ENCODE measurements at regions not wholly inside any gene's neighbourhood (a gene's known extent, or its start where the extent isn't known, plus 50 kb on each side); places are given as distances from the start of the nearest gene placed in this dataset.

DNA sequence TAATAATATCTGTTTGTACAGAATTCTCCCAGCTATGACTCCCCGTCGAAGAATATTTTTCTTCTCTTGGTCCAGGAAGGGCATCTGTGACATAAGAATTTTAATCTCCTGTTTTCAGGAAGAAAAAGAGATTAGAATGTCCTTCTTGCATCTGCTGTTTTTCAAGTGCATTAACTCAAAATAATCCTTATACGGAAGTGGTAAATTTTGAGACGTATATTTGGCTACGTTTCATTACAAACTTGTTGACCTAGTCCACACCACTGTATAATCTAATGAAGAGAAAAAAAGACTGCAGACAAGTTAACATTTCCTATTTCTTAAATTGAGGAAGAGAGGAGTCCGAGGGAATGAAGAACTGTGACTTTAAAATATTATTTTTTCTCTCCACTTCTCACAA lies 959.9 kb downstream of the DIAPH3 start:
- H3K36me3 Mint-ChIP-seq (ENCODE audit: insufficient read depth, unreplicated experiment): no peaks in the 10 kb centered on the region
- BruUV-seq (replicated peaks): no TSS peak

GRCh38 chr13:59205501-59205900 lies 958.2 kb downstream of the DIAPH3 start:
- intact Hi-C loops (cut with micrococcal nuclease; ENCODE audit: unreplicated experiment): no loop called here
- H3K27ac Mint-ChIP-seq (ENCODE audit: unreplicated experiment): no peak overlapping the region
- H3K36me3 Mint-ChIP-seq (ENCODE audit: insufficient read depth, unreplicated experiment): no peaks in the 10 kb centered on the region
- H3K9me3 Mint-ChIP-seq (ENCODE audit: low read depth, unreplicated experiment): no peaks in the 10 kb centered on the region
- CTCF ChIA-PET: no interaction called here
- no peaks in the 10 kb centered on the region for H3K4me1 Mint-ChIP-seq (ENCODE audit: low read depth, unreplicated experiment)
- H3K27me3 Mint-ChIP-seq (ENCODE audit: unreplicated experiment): no peaks in the 10 kb centered on the region
- no TSS peak for BruUV-seq (replicated peaks)
- no peak for DNase-seq
- H3K4me3 Mint-ChIP-seq (ENCODE audit: low read depth, unreplicated experiment): no peak overlapping the region
- TF ChIP-seq, protein P1, sequence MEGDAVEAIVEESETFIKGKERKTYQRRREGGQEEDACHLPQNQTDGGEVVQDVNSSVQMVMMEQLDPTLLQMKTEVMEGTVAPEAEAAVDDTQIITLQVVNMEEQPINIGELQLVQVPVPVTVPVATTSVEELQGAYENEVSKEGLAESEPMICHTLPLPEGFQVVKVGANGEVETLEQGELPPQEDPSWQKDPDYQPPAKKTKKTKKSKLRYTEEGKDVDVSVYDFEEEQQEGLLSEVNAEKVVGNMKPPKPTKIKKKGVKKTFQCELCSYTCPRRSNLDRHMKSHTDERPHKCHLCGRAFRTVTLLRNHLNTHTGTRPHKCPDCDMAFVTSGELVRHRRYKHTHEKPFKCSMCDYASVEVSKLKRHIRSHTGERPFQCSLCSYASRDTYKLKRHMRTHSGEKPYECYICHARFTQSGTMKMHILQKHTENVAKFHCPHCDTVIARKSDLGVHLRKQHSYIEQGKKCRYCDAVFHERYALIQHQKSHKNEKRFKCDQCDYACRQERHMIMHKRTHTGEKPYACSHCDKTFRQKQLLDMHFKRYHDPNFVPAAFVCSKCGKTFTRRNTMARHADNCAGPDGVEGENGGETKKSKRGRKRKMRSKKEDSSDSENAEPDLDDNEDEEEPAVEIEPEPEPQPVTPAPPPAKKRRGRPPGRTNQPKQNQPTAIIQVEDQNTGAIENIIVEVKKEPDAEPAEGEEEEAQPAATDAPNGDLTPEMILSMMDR (IDR thresholded peaks at IDR 0.05; ENCODE audit: unreplicated experiment): no peak

More for the DNA sequence above, 959.9 kb downstream of the DIAPH3 start:
- CTCF ChIA-PET: no interaction called here
- no peak overlapping the region for H3K27ac Mint-ChIP-seq (ENCODE audit: unreplicated experiment)
- no peaks in the 10 kb centered on the region for H3K27me3 Mint-ChIP-seq (ENCODE audit: unreplicated experiment)
- H3K9me3 Mint-ChIP-seq (ENCODE audit: low read depth, unreplicated experiment): no peaks in the 10 kb centered on the region
- TF ChIP-seq, protein P1 (IDR thresholded peaks at IDR 0.05; ENCODE audit: unreplicated experiment): no peak
- H3K4me1 Mint-ChIP-seq (ENCODE audit: low read depth, unreplicated experiment): no peaks in the 10 kb centered on the region
- intact Hi-C loops (cut with micrococcal nuclease; ENCODE audit: unreplicated experiment): no loop called here
- no peak for DNase-seq
- no peak overlapping the region for H3K4me3 Mint-ChIP-seq (ENCODE audit: low read depth, unreplicated experiment)

GRCh38 chr13:59208405-59209195 lies 955.1 kb downstream of the DIAPH3 start:
- Mint-ChIP-seq H3K27ac (ENCODE audit: unreplicated experiment) (no peak overlapping the region), H3K4me1 (ENCODE audit: low read depth, unreplicated experiment) (no peaks in the 10 kb centered on the region), H3K27me3 (ENCODE audit: unreplicated experiment) (no peaks in the 10 kb centered on the region), H3K9me3 (ENCODE audit: low read depth, unreplicated experiment) (no peaks in the 10 kb centered on the region), H3K4me3 (ENCODE audit: low read depth, unreplicated experiment) (no peak overlapping the region), H3K36me3 (ENCODE audit: insufficient read depth, unreplicated experiment) (no peaks in the 10 kb centered on the region)
- BruUV-seq (replicated peaks): no TSS peak
- CTCF ChIA-PET: no interaction called here
- TF ChIP-seq, protein P1 (IDR thresholded peaks at IDR 0.05; ENCODE audit: unreplicated experiment): no peak
- no peak for DNase-seq
- intact Hi-C loops (cut with micrococcal nuclease; ENCODE audit: unreplicated experiment): no loop called here

- DNase-seq: no peak
- TF ChIP-seq, protein P1 (IDR thresholded peaks at IDR 0.05; ENCODE audit: unreplicated experiment): no peak
- BruUV-seq (replicated peaks): no TSS peak
- H3K27ac Mint-ChIP-seq (ENCODE audit: unreplicated experiment): no peak overlapping the region
- H3K4me3 Mint-ChIP-seq (ENCODE audit: low read depth, unreplicated experiment): no peak overlapping the region
- no peaks in the 10 kb centered on the region for H3K27me3 Mint-ChIP-seq (ENCODE audit: unreplicated experiment)
- H3K36me3 Mint-ChIP-seq (ENCODE audit: insufficient read depth, unreplicated experiment): no peaks in the 10 kb centered on the region
- H3K9me3 Mint-ChIP-seq (ENCODE audit: low read depth, unreplicated experiment): no peaks in the 10 kb centered on the region
- CTCF ChIA-PET: no interaction called here
- intact Hi-C loops (cut with micrococcal nuclease; ENCODE audit: unreplicated experiment): no loop called here
- H3K4me1 Mint-ChIP-seq (ENCODE audit: low read depth, unreplicated experiment): no peaks in the 10 kb centered on the region
Observed at GRCh38 chr13:59210543-59210942, 953.2 kb downstream of the DIAPH3 start.
